H1 (cell line): ENCODE measurements at regions not wholly inside any gene's neighbourhood (a gene's known extent, or its start where the extent isn't known, plus 50 kb on each side); places are given as distances from the start of the nearest gene placed in this dataset.
"Not testable (repeated sequence)": the region's sequence is repeated elsewhere in the genome, so short reads cannot be mapped to it uniquely, and the experiment has no call there.

Source experiments
- CTCF ChIA-PET: fragments of 300-600 bp; sonication (Branson Sonifier 250); formaldehyde crosslinking; loops from one replicate; lab custom pipeline; 2021; ENCODE audit not compliant: partially characterized antibody; lab: Charles Lee
- POLR2A ChIA-PET: fragments of 300-600 bp; sonication (Branson Sonifier 250); formaldehyde crosslinking; loops from one replicate; lab custom pipeline; 2021; ENCODE audit warnings: inconsistent platforms; ENCODE audit not compliant: partially characterized antibody; lab: Charles Lee
- DNase-seq, 2 experiments: peaks; one replicate each; pipeline versions ENCODE4 v3.0.0 to v3.0.0-alpha.2; 2010 to 2022; ENCODE audit warnings: low spot score in 2 of 2, low read depth in 1 of 2, mixed read lengths in 1 of 2
- FAIRE-seq: peaks from 2 replicates; lab custom pipeline; 2011; peaks lifted over from hg19 to GRCh38; lab: Jason Lieb, UNC
- H2AFZ ChIP-seq: 2 replicates; pipeline ENCODE4 v1.8.1; 2012; ENCODE audit warnings: low read length, inconsistent platforms
- H2AK5ac ChIP-seq: 2 replicates; pipeline ENCODE4 v1.6.1; 2013; ENCODE audit warnings: low read depth, low read length
- H2BK120ac ChIP-seq: replicated peaks from 2 replicates; pipeline ENCODE3; 2013; ENCODE audit warnings: low read depth, low read length, inconsistent platforms
- H2BK12ac ChIP-seq: 2 replicates; pipeline ENCODE4 v1.6.1; 2013; ENCODE audit warnings: low read depth, low read length
- H2BK15ac ChIP-seq: 2 replicates; pipeline ENCODE4 v1.6.1; 2013; ENCODE audit warnings: low read length
- H2BK20ac ChIP-seq: 2 replicates; pipeline ENCODE4 v1.6.1; 2013; ENCODE audit warnings: low read length
- H2BK5ac ChIP-seq: 2 replicates; pipeline ENCODE4 v1.6.1; 2013; ENCODE audit warnings: low read depth, low read length
- H3K14ac ChIP-seq: 2 replicates; pipeline ENCODE4 v1.6.1; 2013; ENCODE audit warnings: inconsistent platforms; ENCODE audit not compliant: insufficient read length
- H3K18ac ChIP-seq: 2 replicates; pipeline ENCODE4 v1.6.1; 2013; ENCODE audit warnings: low read length; ENCODE audit errors: extremely low read depth
- H3K23ac ChIP-seq: 2 replicates; pipeline ENCODE4 v1.6.1; 2013; ENCODE audit warnings: inconsistent platforms; ENCODE audit not compliant: insufficient read length
- H3K23me2 ChIP-seq: 2 replicates; pipeline ENCODE4 v1.6.1; 2013; ENCODE audit warnings: low read depth, low read length
- H3K27ac ChIP-seq: 2 replicates; pipeline ENCODE4 v1.6.1; 2011; ENCODE audit warnings: low read depth, low read length, inconsistent platforms
- H3K27me3 ChIP-seq, 4 experiments: replicated peaks in 1 of 4; 1 replicate in 1 of 4; 2 replicates in 3 of 4; pipeline versions ENCODE4 v1.6.1 to v1.8.1; 2011 to 2013; ENCODE audit warnings: low read length in 3 of 4, mild to moderate bottlenecking in 3 of 4, inconsistent platforms in 2 of 4, mixed read lengths in 2 of 4, moderate library complexity in 1 of 4; ENCODE audit not compliant: control insufficient read depth in 3 of 4, insufficient read depth in 3 of 4; ENCODE audit errors: extremely low read depth in 1 of 4
- H3K36me3 ChIP-seq, 4 experiments: 2 replicates each; pipeline versions ENCODE4 v1.6.1 to v1.8.1; 2011 to 2013; ENCODE audit warnings: mild to moderate bottlenecking in 4 of 4, low read length in 3 of 4, moderate library complexity in 2 of 4, control low read depth in 1 of 4, inconsistent platforms in 1 of 4; ENCODE audit not compliant: insufficient read depth in 4 of 4, control insufficient read depth in 2 of 4
- H3K4ac ChIP-seq: replicated peaks from 2 replicates; pipeline ENCODE3; 2013; ENCODE audit warnings: low read length, low read depth, mixed read lengths, inconsistent platforms; ENCODE audit not compliant: insufficient read length
- H3K4me1 ChIP-seq, 4 experiments: replicated peaks in 1 of 4; 1 replicate in 1 of 4; 2 replicates in 3 of 4; pipeline versions ENCODE4 v1.6.1 to v1.8.1; 2011 to 2013; ENCODE audit warnings: low read length in 3 of 4, inconsistent platforms in 2 of 4, mixed read lengths in 1 of 4; ENCODE audit not compliant: insufficient read depth in 4 of 4, control insufficient read depth in 3 of 4
- H3K4me2 ChIP-seq, 2 experiments: 2 replicates each; pipeline versions ENCODE4 v1.6.1 to v1.8.1; 2011 to 2013; ENCODE audit warnings: low read depth in 2 of 2, low read length in 2 of 2, control low read depth in 1 of 2, inconsistent platforms in 1 of 2, mild to moderate bottlenecking in 1 of 2; ENCODE audit not compliant: insufficient read depth in 1 of 2
- H3K4me3 ChIP-seq, 4 experiments: fragments of 200-600, 300-600 bp in 1 of 4; sonication (generic), shearing (Covaris generic), sonication (Bioruptor Twin) in 1 of 4; 2 replicates each; pipeline versions ENCODE4 v1.5.1 to v1.8.1; 2011 to 2016; ENCODE audit warnings: low read length in 4 of 4, low read depth in 3 of 4, control low read depth in 2 of 4, inconsistent platforms in 2 of 4, mild to moderate bottlenecking in 2 of 4, mixed read lengths in 1 of 4, moderate library complexity in 1 of 4; ENCODE audit not compliant: insufficient read depth in 2 of 4; ENCODE audit errors: extremely low read depth in 1 of 4
- H3K56ac ChIP-seq: replicated peaks from 2 replicates; pipeline ENCODE3; 2013; ENCODE audit warnings: low read depth, mild to moderate bottlenecking, mixed read lengths, low read length, inconsistent platforms; ENCODE audit not compliant: insufficient read length
- H3K79me1 ChIP-seq: 2 replicates; pipeline ENCODE4 v1.6.1; 2013; ENCODE audit warnings: low read depth, low read length, control low read depth
- H3K79me2 ChIP-seq, 2 experiments: 2 replicates each; pipeline versions ENCODE4 v1.6.1 to v1.8.1; 2012 to 2013; ENCODE audit warnings: low read length in 2 of 2, mild to moderate bottlenecking in 2 of 2, inconsistent platforms in 1 of 2; ENCODE audit not compliant: insufficient read depth in 2 of 2, control insufficient read depth in 1 of 2
- H3K9ac ChIP-seq, 4 experiments: replicated peaks in 1 of 4; 1 replicate in 1 of 4; 2 replicates in 3 of 4; pipeline versions ENCODE4 v1.6.1 to v1.8.1; 2011 to 2013; ENCODE audit warnings: low read depth in 3 of 4, low read length in 3 of 4, control low read depth in 2 of 4, mild to moderate bottlenecking in 2 of 4, moderate library complexity in 2 of 4, inconsistent platforms in 1 of 4; ENCODE audit errors: extremely low read depth in 1 of 4
- H3K9me3 ChIP-seq, 2 experiments: 2 replicates each; pipeline versions ENCODE4 v1.6.1 to v1.8.1; 2012 to 2013; ENCODE audit warnings: mild to moderate bottlenecking in 2 of 2, moderate library complexity in 2 of 2, control low read depth in 1 of 2, inconsistent platforms in 1 of 2, low read depth in 1 of 2, low read length in 1 of 2, mixed read lengths in 1 of 2; ENCODE audit not compliant: insufficient read depth in 2 of 2
- H4K20me1 ChIP-seq, 2 experiments: replicated peaks in 1 of 2; 2 replicates each; pipeline versions ENCODE3 to v1.8.1; 2011 to 2013; ENCODE audit warnings: inconsistent platforms in 2 of 2, low read length in 2 of 2, mild to moderate bottlenecking in 1 of 2; ENCODE audit not compliant: insufficient read depth in 2 of 2, control insufficient read depth in 1 of 2
- H4K5ac ChIP-seq: 2 replicates; pipeline ENCODE4 v1.6.1; 2013; ENCODE audit warnings: low read length, low read depth, mixed read lengths, inconsistent platforms; ENCODE audit not compliant: insufficient read length
- H4K8ac ChIP-seq: 2 replicates; pipeline ENCODE4 v1.8.0; 2013; ENCODE audit warnings: mild to moderate bottlenecking, moderate library complexity, low read length, inconsistent platforms; ENCODE audit not compliant: insufficient read depth; ENCODE audit errors: extremely low read depth
- H4K91ac ChIP-seq: replicated peaks from 2 replicates; pipeline ENCODE3; 2013; ENCODE audit warnings: low read length, mixed read lengths, inconsistent platforms; ENCODE audit not compliant: insufficient read length
- WGBS, 2 experiments: shearing (Covaris generic) in 1 of 2; methylation state at CpG; one replicate each; pipeline versions ENCODE4 v1.1.6 to v1.1.7; 2013 to 2015; ENCODE audit warnings: low lambda C conversion rate in 2 of 2, mixed read lengths in 2 of 2, inconsistent platforms in 1 of 2, low coverage in 1 of 2, missing lambda C conversion rate in 1 of 2; ENCODE audit not compliant: insufficient replicate concordance in 2 of 2, insufficient coverage in 1 of 2, insufficient read length in 1 of 2; ENCODE audit errors: extremely low coverage in 1 of 2, missing lambda C conversion rate in 1 of 2; 5-methylcytosine and 5-hydroxymethylcytosine counted together

DNA sequence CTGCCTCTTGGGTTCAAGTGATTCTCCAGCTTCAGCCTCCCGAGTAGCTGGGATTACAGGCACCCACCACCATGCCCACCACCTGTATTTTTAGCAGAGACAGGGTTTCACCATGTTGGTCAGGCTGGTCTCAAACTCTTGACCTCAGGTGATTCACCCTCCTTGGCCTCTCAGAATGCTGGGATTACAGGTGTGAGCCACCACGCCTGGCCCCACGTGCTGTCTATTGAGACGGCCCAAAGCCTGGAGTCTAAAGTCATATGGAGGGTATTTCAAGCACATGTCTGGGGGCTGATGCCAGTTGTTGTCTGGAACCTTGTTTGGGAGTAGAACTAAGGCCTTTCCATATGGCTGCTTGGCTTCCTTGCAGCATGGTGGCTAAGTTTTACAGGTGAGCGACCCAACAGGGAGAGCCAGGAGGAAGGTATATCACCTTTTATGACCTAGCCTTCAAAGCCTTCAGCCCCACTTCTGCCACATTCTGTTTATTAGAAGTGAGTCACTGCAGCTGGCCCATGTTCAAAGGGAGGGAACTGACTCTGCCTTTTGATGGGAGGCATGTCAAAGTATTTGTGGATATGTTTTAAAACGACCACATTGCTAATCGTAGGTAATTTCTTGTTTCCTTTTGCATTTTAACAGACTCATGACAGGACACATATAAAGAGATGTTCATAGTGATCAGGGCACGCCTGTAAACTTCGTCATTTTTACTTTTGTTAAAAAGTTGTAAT lies 105.3 kb upstream of the GOLGA6L4 start:
- H2BK12ac ChIP-seq, H3K18ac ChIP-seq, H3K79me1 ChIP-seq, H4K20me1 ChIP-seq, H4K8ac ChIP-seq, H4K91ac ChIP-seq, H2BK15ac ChIP-seq, H2BK20ac ChIP-seq, H2AK5ac ChIP-seq, H3K9me3 ChIP-seq, H3K4me3 ChIP-seq, H3K14ac ChIP-seq, H3K27ac ChIP-seq, H3K36me3 ChIP-seq, H2BK120ac ChIP-seq, H3K9ac ChIP-seq, H2BK5ac ChIP-seq, H3K27me3 ChIP-seq, H2AFZ ChIP-seq, H4K5ac ChIP-seq, H3K23me2 ChIP-seq, POLR2A ChIA-PET, H3K56ac ChIP-seq, H3K23ac ChIP-seq, FAIRE-seq, H3K4me2 ChIP-seq, DNase-seq, H3K4ac ChIP-seq, H3K4me1 ChIP-seq, H3K79me2 ChIP-seq: not testable (repeated sequence)
- CTCF ChIA-PET: interaction anchor here (1.5 kb wide), 1 partner anchor 12 kb away, joined by 7 read pairs; no protein-coding TSS in a partner anchor
- 98% methylated on average over 9 of the region's 9 CpGs; no CpG with 5 or more reads in 1 of the 2 experiments for WGBS, 2 experiments

DNA sequence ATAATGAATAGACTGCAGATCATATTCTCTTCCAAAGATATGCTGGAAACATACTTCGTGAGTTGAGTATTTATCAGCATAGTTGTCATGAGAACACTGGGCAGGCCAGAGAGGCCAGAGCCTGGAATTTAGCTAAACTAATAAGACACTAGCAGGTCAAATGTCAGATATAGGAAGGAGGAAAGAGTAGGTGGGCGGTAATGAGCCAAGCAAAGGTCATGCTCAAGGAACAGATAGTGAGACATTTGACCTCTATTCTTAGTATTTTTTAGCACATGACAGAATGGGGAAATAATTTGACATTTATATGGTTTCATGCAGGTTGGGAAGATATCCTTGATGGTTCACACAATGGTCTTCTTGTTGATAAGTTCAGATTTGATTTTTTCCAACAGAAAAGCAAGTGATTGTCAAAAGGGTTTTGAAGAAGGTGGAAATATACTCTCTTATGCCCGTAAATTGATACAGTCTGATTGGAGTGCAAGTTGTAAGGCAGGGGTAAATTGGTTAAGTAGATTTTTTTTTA lies 99.6 kb upstream of the GOLGA6L4 start:
- H3K4ac ChIP-seq, H4K5ac ChIP-seq, H3K4me2 ChIP-seq, H3K18ac ChIP-seq, H3K23ac ChIP-seq, H2BK20ac ChIP-seq, H3K14ac ChIP-seq, H2AK5ac ChIP-seq, H2BK5ac ChIP-seq, POLR2A ChIA-PET, FAIRE-seq, CTCF ChIA-PET, H2BK12ac ChIP-seq, H3K23me2 ChIP-seq, H3K36me3 ChIP-seq, H4K8ac ChIP-seq, H2BK15ac ChIP-seq, H3K9me3 ChIP-seq, H2BK120ac ChIP-seq, H4K91ac ChIP-seq, H2AFZ ChIP-seq, H3K79me2 ChIP-seq, H3K27ac ChIP-seq, H3K9ac ChIP-seq, H3K4me3 ChIP-seq, DNase-seq, H3K56ac ChIP-seq, H4K20me1 ChIP-seq, H3K79me1 ChIP-seq, H3K27me3 ChIP-seq, H3K4me1 ChIP-seq: not testable (repeated sequence)
- 93% methylated on average over 3 of the region's 3 CpGs; no CpG with 5 or more reads in 1 of the 2 experiments for WGBS, 2 experiments
